Fibroblast of the conjunctiva (primary cell): ENCODE measurements at regions not wholly inside any gene's neighbourhood (a gene's known extent, or its start where the extent isn't known, plus 50 kb on each side); places are given as distances from the start of the nearest gene placed in this dataset.
A peak's percentile ranks its signal among the peaks of the same experiment; 100 is the strongest.

Source experiments
- DNase-seq: peaks from one replicate; pipeline ENCODE4 v3.0.0-alpha.2; 2010; ENCODE audit warnings: low read depth

- peak; percentile 93 for DNase-seq
Measured at GRCh38 chr3:187954873-187955586, 198.9 kb upstream of the LPP start.

GRCh38 chr3:187955587-187955952 lies 198.4 kb upstream of the LPP start:
- no peak for DNase-seq

GRCh38 chr3:187957165-187957581 lies 196.8 kb upstream of the LPP start:
- DNase-seq = no peak

GRCh38 chr3:187957582-187957981 lies 196.4 kb upstream of the LPP start:
- DNase-seq = no peak

DNA sequence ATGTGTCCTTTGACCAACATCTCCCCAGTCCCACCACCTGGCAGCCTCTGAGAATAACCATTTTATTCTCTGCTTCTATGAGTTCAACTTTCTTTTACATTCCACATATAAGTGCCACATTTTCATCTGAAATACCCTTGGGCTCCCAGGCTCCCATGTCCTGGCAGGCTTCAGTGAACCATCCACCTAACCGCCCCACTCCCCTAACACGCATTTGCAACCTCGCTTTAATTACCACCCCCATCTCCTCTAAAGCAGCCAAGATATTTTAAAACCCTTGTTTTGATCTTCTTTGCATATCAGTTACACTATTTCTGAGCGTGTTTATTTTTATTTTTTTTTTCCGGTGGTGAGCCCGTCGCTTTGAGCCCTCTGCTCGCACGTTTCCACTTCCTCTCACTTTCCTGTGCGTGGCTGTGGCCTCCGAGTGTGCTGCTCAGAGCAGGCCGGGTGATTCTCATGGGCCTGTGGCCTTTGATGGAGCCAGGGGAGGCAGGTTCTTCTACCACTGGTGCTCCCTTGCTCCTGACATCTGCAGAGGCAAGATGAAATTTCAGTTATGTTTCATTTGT lies 195.4 kb upstream of the LPP start:
- DNase-seq = no peak

DNA sequence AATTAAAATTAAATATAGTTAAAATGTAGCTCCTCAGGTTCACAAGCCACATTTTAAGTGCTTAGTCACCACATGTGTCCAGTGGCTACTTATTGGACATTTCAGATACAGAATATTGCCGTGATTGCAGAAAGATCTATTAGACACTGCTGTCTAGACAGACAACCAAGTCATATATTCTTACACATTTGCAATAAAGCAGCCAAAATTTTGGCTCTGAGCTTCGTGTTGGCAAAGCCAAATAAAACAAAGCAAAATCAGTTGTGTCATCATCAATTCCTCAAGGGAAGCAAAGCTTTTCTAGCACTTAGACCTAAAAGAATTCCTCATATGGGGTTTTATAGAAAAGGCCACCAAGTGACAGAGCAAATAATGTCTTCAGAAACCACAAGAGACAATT lies 193.1 kb upstream of the LPP start:
- DNase-seq = no peak

DNA sequence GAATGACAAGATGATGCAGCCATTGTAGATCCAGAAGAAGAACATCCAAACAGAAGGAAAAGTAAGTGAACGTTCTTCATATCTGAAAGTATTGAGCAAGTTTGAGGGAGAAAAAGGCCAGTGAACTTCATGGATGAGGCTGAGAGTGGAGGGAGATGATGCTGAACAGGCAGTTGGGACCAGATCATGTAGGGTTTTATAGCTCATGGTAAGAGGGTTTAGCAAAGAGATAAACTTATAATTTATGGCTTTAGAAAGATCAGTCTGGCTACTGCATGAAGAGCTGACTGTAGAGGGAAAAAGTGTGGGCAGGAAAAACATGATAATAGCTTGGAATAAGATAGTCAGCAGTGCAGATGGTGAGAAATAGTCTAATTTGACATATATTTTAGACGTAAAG lies 192.6 kb upstream of the LPP start:
- DNase-seq = no peak

- no peak for DNase-seq
Measured at GRCh38 chr3:187963003-187963676, 190.8 kb upstream of the LPP start.

DNA sequence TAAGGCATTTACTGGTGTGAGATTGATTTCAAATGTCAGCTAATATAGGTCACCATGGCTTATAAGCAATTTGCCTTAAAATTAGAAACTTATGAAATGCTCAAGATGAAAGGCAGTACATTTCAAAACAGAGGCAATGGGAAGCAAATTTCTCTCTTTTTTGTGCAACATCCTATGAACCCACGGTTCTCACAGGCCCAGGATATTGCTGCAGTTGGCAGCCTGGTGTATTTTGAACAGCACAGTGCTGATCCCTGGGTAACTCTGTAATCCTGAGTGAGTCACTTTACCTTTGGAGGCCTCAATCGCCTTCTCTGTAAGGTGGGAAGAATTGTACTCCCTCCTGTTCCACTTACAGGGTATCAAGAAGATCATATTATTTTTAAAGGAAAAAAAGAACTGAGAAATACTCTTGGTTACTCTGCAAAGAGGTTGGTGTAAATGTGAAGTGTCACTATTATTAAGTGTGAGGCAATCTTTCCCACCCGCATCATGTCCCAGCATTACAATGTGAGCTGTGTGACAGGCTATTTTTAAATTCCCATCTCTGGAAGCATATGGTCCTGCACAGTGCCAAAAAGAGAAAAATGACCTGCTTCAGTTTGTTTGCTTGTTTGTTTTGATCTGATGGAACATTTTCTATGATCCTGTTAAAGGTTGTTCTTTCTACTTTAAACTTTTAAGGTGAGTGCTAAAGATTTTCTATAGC lies 190.1 kb upstream of the LPP start:
- DNase-seq = no peak

GRCh38 chr3:187964760-187965159 lies 189.2 kb upstream of the LPP start:
- no peak for DNase-seq

DNA sequence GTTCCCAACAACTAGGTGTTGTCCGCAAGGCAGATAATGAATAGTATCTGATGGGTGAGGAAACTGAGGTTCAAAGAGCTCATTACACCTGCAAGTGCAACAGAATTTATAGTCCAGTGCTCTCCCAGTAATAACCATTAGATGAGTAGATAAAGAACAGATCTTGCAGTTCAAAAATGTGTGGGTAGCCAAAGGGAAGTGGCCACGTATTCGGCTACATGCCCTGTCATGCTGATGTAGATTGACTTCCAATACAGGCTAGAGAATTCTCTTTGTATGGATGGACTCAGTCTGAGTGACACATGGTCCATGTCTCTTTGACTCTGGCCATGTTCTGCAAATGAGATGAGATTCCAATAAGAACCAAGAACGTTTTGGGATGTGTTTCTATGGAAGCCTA lies 187.9 kb upstream of the LPP start:
- DNase-seq = no peak

DNA sequence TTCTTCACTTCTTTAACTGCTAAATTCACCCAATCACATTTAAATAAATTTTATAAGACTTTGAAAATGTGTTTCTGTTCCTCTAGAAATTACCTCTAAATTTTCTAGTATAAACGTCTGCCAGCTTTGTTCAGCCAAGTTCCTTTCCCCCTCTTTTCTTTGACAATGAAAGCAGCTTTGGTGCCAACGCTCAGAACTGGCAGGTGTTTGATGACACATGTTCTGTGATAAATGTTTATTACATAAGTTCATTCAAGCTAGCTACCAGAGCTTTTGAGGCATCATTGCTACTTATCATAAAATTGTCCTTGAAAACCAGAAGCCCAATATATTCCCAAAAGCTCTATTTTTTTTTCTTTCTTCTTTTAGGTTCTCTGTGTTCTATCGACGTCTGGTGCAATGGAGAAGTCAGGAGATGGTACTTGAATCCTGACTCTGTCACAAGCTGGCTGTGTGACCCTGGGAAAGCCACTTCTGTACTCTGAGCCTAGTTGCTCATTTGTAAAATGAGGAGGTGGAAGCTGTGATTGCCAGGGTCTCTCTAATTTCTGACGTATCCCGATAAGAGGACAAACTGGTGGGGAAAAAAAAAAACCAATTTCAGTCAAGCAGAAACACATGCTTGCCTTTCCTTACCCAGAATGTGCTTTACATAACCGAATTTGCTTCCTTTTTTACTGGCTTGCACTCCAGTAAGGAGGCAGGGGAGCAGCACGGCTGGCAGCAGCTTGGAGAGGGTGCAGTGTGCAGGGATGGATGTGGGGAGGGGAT lies 187.1 kb upstream of the LPP start:
- no peak for DNase-seq

- DNase-seq = no peak
Measured at GRCh38 chr3:187967993-187968392, 186.0 kb upstream of the LPP start.

- DNase-seq = peak; percentile 77
Measured at GRCh38 chr3:187968883-187969580, 184.9 kb upstream of the LPP start.

DNA sequence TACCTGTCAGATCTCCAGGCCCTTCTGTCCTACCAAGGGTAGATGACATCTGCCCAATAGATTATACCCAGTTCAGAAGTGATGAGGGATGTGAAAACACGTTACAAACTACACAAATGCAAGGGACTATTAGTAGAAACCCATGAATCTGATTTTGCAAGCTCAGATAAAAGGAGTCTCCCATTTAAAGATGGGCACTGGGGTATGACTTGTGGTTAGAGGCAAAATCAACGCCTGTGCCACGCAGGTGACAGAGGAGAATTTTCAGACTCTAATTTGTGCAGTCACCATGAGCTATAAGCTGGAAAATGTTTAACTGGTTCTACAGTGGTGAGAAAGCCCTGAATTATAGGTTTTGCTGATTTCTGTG lies 184.4 kb upstream of the LPP start:
- DNase-seq = no peak

GRCh38 chr3:187970106-187970505 lies 183.9 kb upstream of the LPP start:
- no peak for DNase-seq

DNA sequence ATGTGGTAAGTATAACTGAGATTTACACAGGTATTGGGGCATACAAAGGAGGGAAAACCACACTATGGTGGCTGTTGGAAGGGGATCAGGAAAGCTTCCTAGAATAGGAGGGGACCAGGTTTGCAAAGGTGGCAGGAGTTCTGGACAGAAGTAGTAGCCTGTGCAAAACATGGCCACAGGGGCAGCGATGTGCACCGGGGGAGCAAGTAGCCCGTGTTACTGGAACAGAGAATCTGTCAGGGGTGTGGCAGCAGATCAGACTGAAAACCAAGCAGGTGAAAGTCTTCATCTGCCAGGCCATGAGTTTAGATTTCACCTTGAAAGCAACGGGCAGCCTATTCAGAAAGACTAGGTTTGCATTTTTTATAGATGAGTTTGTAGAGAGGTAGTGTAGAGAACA lies 182.3 kb upstream of the LPP start:
- no peak for DNase-seq

DNA sequence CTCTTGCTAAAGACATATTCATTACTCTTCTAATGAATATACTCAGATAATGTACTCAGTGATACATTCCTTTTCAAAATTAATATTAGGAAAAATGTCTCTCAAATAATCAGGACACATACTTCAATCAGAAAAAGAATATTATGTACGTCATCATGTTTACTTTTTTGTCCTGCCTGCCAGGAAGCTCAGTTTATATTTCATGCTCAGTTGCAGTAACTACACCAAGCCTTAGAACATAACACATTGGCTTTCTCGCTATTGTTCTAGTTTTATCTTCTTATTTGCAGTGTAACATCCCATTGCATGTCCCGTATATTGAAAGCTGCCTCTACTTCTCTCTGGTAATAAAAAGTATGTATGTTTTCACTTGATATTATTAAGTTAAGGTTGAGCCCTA lies 181.5 kb upstream of the LPP start:
- DNase-seq = no peak

DNA sequence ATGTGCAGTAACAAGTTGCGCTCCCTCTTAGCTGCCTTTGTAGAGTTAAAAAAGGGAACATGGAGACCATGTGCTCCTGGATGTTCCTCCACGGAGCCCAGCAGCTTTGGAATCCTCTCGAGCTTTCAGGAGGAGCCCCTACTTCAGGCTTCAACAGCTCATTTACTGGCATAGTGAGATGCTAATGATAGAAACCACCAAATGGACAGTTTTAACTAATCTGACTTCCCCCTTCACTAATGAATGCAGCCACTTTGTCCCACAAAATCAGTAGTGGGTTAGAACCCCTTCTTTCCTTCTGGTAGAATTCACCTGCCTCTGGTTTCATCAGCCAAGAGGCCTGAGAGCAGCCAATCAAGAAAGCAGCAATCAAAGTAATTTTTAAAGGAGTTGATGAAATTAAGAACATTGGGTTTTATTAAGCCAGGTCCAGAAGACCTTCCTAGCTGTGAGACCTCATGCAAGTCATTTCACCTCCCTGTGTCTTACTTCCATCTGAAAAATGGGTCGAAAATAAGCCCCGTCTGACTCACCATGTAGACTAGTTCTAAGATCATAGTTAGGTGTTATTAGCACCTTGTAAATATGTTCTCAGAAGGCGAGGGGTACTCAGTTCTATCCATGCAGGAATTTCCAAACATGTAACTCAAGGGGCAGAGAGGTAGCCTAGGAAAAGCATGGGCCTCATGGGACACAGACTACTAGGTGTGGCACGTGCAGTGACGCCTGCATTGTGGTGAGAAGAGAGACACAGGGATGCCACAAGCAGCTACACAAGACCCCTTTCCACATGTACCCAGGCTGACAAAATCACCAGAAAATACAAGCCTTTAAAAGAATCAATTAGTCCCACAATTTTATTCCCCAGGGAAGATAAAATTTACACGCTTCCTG lies 179.7 kb upstream of the LPP start:
- DNase-seq = no peak

DNA sequence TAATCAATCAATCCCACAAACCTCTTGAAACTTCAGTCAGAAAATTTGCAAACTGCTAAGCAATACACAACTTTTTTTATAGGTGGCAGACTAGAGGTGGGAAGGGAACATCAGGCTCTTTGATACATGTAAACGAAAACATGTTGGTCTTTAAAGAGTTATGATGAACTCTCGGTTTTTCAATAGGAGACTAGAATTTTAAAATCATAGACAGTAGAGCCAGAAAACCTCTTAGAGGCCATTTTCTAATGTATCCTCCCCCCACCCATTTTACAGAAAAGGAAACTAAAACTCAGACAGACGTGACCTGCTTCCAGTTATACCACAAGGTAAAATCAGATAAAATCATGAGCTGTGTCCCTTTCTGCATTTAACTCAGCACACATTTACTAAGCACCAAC lies 179.1 kb upstream of the LPP start:
- DNase-seq = no peak
